ENCODE measurements at regions not wholly inside any gene's neighbourhood (a gene's known extent, or its start where the extent isn't known, plus 50 kb on each side); places are given as distances from the start of the nearest gene placed in this dataset.

DNA sequence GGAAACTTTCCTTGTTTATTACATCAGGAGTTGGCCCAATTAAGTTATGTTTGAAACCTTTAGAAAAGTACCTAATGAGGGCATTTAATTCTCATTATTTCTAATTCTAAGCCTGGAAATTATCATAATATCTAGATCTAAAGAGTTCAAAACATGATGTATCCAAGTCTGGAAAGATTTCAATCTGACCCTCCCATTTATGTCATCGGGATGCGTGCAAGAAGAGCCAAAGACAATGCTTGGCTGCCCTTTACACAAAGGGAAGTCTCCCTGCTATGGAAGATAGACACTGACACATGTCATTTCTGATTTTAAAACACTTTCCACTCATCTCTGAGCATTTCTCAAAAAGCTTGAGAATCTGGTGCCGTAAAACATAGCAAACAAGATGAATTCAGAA is 222.4 kb downstream of the ANTXR2 start:
- no peak overlapping the region for H3K9ac ChIP-seq (ENCODE audit: insufficient read length)
- H3K4me3 ChIP-seq = no peak overlapping the region
- no peak for DNase-seq (ENCODE audit: low read depth, low spot score)
- TF ChIP-seq POLR2AphosphoS5 (IDR thresholded peaks at IDR 0.05; ENCODE audit: borderline replicate concordance, low read depth, low read length) (no peak), EZH2 (IDR thresholded peaks at IDR 0.05) (no peak), FOXP2 (optimal IDR thresholded peaks at IDR 0.05; ENCODE audit: control extremely low read depth, extremely low read length, insufficient read depth) (no peak)
- no peaks in the 10 kb centered on the region for H3K9me3 ChIP-seq (ENCODE audit: low read depth, low read length)
- H3K27ac ChIP-seq = no peak overlapping the region
- H3K36me3 ChIP-seq (ENCODE audit: insufficient read depth, low read length) = no peaks in the 10 kb centered on the region

- Histone ChIP-seq H3K36me3 (ENCODE audit: insufficient read depth, low read length) (no peaks in the 10 kb centered on the region), H3K9me3 (ENCODE audit: low read depth, low read length) (0 out of 2 replicates have a peak, but pooled peaks cover 4% of the 10 kb centered on the region), H3K27ac (no peak overlapping the region), H3K9ac (ENCODE audit: insufficient read length) (no peak overlapping the region), H3K4me3 (no peak overlapping the region)
- TF ChIP-seq FOXP2 (optimal IDR thresholded peaks at IDR 0.05; ENCODE audit: control extremely low read depth, extremely low read length, insufficient read depth) (no peak), POLR2AphosphoS5 (IDR thresholded peaks at IDR 0.05; ENCODE audit: borderline replicate concordance, low read depth, low read length) (no peak), EZH2 (IDR thresholded peaks at IDR 0.05) (no peak)
- no peak for DNase-seq (ENCODE audit: low read depth, low spot score)
These were observed 224.7 kb downstream of the ANTXR2 start for GRCh38 chr4:79848329-79848728.

- Histone ChIP-seq H3K9ac (ENCODE audit: insufficient read length) (no peak overlapping the region), H3K9me3 (ENCODE audit: low read depth, low read length) (0 out of 2 replicates have a peak, but pooled peaks cover 4% of the 10 kb centered on the region), H3K27ac (no peak overlapping the region), H3K4me3 (no peak overlapping the region), H3K36me3 (ENCODE audit: insufficient read depth, low read length) (no peaks in the 10 kb centered on the region)
- TF ChIP-seq POLR2AphosphoS5 (IDR thresholded peaks at IDR 0.05; ENCODE audit: borderline replicate concordance, low read depth, low read length) (no peak), FOXP2 (optimal IDR thresholded peaks at IDR 0.05; ENCODE audit: control extremely low read depth, extremely low read length, insufficient read depth) (no peak), EZH2 (IDR thresholded peaks at IDR 0.05) (no peak)
- DNase-seq (ENCODE audit: low read depth, low spot score) = no peak
These were observed 225.6 kb downstream of the ANTXR2 start for GRCh38 chr4:79847411-79847810.

GRCh38 chr4:79842162-79842561 is 230.9 kb downstream of the ANTXR2 start:
- TF ChIP-seq EZH2 (IDR thresholded peaks at IDR 0.05) (no peak), FOXP2 (optimal IDR thresholded peaks at IDR 0.05; ENCODE audit: control extremely low read depth, extremely low read length, insufficient read depth) (no peak), POLR2AphosphoS5 (IDR thresholded peaks at IDR 0.05; ENCODE audit: borderline replicate concordance, low read depth, low read length) (no peak)
- DNase-seq (ENCODE audit: low read depth, low spot score) = no peak
- H3K4me3 ChIP-seq = no peak overlapping the region

GRCh38 chr4:79833857-79834256 is 239.2 kb downstream of the ANTXR2 start:
- TF ChIP-seq POLR2AphosphoS5 (IDR thresholded peaks at IDR 0.05; ENCODE audit: borderline replicate concordance, low read depth, low read length) = no peak
- TF ChIP-seq FOXP2 (optimal IDR thresholded peaks at IDR 0.05; ENCODE audit: control extremely low read depth, extremely low read length, insufficient read depth) = no peak
- TF ChIP-seq EZH2 (IDR thresholded peaks at IDR 0.05) = no peak

More at GRCh38 chr4:79842162-79842561, 230.9 kb downstream of the ANTXR2 start:
- Histone ChIP-seq H3K36me3 (ENCODE audit: insufficient read depth, low read length) (no peaks in the 10 kb centered on the region), H3K27ac (no peak overlapping the region), H3K9ac (ENCODE audit: insufficient read length) (no peak overlapping the region), H3K9me3 (ENCODE audit: low read depth, low read length) (peaks cover 4% of the 10 kb centered on the region; the same call in 1 of the 2 replicates)

DNA sequence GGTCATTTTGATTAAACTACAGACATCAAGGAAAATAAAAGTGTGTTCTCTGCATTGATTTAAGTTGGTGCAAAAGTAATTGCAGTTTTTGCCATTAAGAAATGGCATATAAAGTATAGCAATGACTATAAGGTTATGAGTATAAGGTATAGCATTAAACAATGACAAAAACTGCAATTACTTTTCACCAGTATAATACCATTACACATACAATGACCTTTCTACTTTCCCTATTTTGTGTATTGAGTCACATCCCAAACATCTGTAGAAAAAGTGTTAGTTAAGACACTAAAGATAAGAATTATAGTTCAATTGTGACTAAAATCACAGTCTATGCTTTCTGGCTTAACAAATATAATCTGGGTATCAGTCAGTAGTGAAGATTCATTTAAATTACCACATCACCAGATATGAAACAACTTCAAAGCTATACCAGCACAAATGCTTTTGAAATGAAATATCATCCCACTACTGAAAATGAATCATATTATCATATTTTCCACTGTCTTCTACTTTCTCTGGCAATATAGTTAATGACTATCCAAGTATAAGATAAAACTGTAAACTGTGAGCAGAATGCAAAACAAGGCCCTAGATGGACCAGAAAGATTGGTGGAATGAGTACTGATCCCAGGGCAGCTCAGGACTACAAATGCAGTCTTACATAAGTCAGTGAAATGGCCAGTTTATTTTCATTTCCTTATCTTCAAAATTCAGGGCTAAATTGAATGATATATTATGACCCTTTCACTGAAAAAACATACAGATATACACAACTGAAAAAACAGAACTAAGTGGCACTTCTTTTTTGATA is 241.1 kb downstream of the ANTXR2 start:
- TF ChIP-seq EZH2 (IDR thresholded peaks at IDR 0.05) = no peak
- TF ChIP-seq FOXP2 (optimal IDR thresholded peaks at IDR 0.05; ENCODE audit: control extremely low read depth, extremely low read length, insufficient read depth) = no peak
- TF ChIP-seq POLR2AphosphoS5 (IDR thresholded peaks at IDR 0.05; ENCODE audit: borderline replicate concordance, low read depth, low read length) = no peak
- H3K4me3 ChIP-seq = no peak overlapping the region
- H3K27ac ChIP-seq = no peak overlapping the region
- no peaks in the 10 kb centered on the region for H3K9me3 ChIP-seq (ENCODE audit: low read depth, low read length)
- DNase-seq (ENCODE audit: low read depth, low spot score) = no peak
- H3K36me3 ChIP-seq (ENCODE audit: insufficient read depth, low read length) = no peaks in the 10 kb centered on the region
- no peak overlapping the region for H3K9ac ChIP-seq (ENCODE audit: insufficient read length)

More at GRCh38 chr4:79833857-79834256, 239.2 kb downstream of the ANTXR2 start:
- H3K9me3 ChIP-seq (ENCODE audit: low read depth, low read length) = no peaks in the 10 kb centered on the region
- no peak overlapping the region for H3K9ac ChIP-seq (ENCODE audit: insufficient read length)
- H3K27ac ChIP-seq = no peak overlapping the region
- no peak for DNase-seq (ENCODE audit: low read depth, low spot score)
- H3K36me3 ChIP-seq (ENCODE audit: insufficient read depth, low read length) = no peaks in the 10 kb centered on the region
- no peak overlapping the region for H3K4me3 ChIP-seq

GRCh38 chr4:79831119-79831528 is 241.9 kb downstream of the ANTXR2 start:
- Histone ChIP-seq H3K9me3 (ENCODE audit: low read depth, low read length) (no peaks in the 10 kb centered on the region), H3K9ac (ENCODE audit: insufficient read length) (no peak overlapping the region)
- DNase-seq (ENCODE audit: low read depth, low spot score) = no peak

GRCh38 chr4:79827283-79827682 is 245.7 kb downstream of the ANTXR2 start:
- no peak overlapping the region for H3K4me3 ChIP-seq
- TF ChIP-seq FOXP2 (optimal IDR thresholded peaks at IDR 0.05; ENCODE audit: control extremely low read depth, extremely low read length, insufficient read depth) = no peak
- no peak for TF ChIP-seq POLR2AphosphoS5 (IDR thresholded peaks at IDR 0.05; ENCODE audit: borderline replicate concordance, low read depth, low read length)
- no peak for TF ChIP-seq EZH2 (IDR thresholded peaks at IDR 0.05)
- no peak overlapping the region for H3K27ac ChIP-seq
- DNase-seq (ENCODE audit: low read depth, low spot score) = no peak
- no peak overlapping the region for H3K9ac ChIP-seq (ENCODE audit: insufficient read length)
- H3K9me3 ChIP-seq (ENCODE audit: low read depth, low read length) = no peaks in the 10 kb centered on the region
- no peaks in the 10 kb centered on the region for H3K36me3 ChIP-seq (ENCODE audit: insufficient read depth, low read length)

More at GRCh38 chr4:79831119-79831528, 241.9 kb downstream of the ANTXR2 start:
- Histone ChIP-seq H3K27ac (no peak overlapping the region), H3K4me3 (no peak overlapping the region), H3K36me3 (ENCODE audit: insufficient read depth, low read length) (no peaks in the 10 kb centered on the region)
- TF ChIP-seq POLR2AphosphoS5 (IDR thresholded peaks at IDR 0.05; ENCODE audit: borderline replicate concordance, low read depth, low read length) = no peak
- TF ChIP-seq FOXP2 (optimal IDR thresholded peaks at IDR 0.05; ENCODE audit: control extremely low read depth, extremely low read length, insufficient read depth) = no peak
- no peak for TF ChIP-seq EZH2 (IDR thresholded peaks at IDR 0.05)

Data from SK-N-MC (cell line).